Progenitor cell of endocrine pancreas (in vitro differentiated cells): ENCODE measurements at regions not wholly inside any gene's neighbourhood (a gene's known extent, or its start where the extent isn't known, plus 50 kb on each side); places are given as distances from the start of the nearest gene placed in this dataset.

Experiments used
- DNase-seq: peaks from one replicate; pipeline ENCODE4 v3.0.0; 2021; ENCODE audit warnings: low spot score; ENCODE audit not compliant: unreplicated experiment
- H3K27ac Mint-ChIP-seq: 2 replicates; pipeline ENCODE4 v1.8.0; 2021; ENCODE audit warnings: mild to moderate bottlenecking, moderate library complexity, mixed read lengths
- H3K27me3 Mint-ChIP-seq: 2 replicates; pipeline ENCODE4 v1.8.0; 2021; ENCODE audit warnings: mixed read lengths
- H3K36me3 Mint-ChIP-seq: 2 replicates; pipeline ENCODE4 v1.8.0; 2022; ENCODE audit warnings: mixed read lengths; ENCODE audit not compliant: insufficient read depth
- H3K4me1 Mint-ChIP-seq: 2 replicates; pipeline ENCODE4 v1.8.0; 2021; ENCODE audit warnings: low read depth, mixed read lengths
- H3K4me3 Mint-ChIP-seq: 2 replicates; pipeline ENCODE4 v1.8.0; 2021; ENCODE audit warnings: low read depth, mild to moderate bottlenecking, moderate library complexity, mixed read lengths
- H3K9me3 Mint-ChIP-seq: 2 replicates; pipeline ENCODE4 v1.8.0; 2021; ENCODE audit warnings: low read depth, mixed read lengths
- CTCF ChIP-seq: fragments of 200-600 bp; sonication (generic); IDR thresholded peaks from one replicate; pipeline ENCODE4 v1.5.0; 2021; ENCODE audit warnings: antibody characterized with exemption, mild to moderate bottlenecking; ENCODE audit not compliant: unreplicated experiment

- no peak for TF ChIP-seq CTCF
- no peak overlapping the region for H3K4me3 Mint-ChIP-seq
- H3K36me3 Mint-ChIP-seq = no peaks in the 10 kb centered on the region
- no peak for DNase-seq
- H3K4me1 Mint-ChIP-seq = no peaks in the 10 kb centered on the region
- no peaks in the 10 kb centered on the region for H3K27me3 Mint-ChIP-seq
- no peak overlapping the region for H3K27ac Mint-ChIP-seq
- H3K9me3 Mint-ChIP-seq = no peaks in the 10 kb centered on the region
Measured at GRCh38 chr4:125983168-125983567, 668.4 kb downstream of the FAT4 start.

DNA sequence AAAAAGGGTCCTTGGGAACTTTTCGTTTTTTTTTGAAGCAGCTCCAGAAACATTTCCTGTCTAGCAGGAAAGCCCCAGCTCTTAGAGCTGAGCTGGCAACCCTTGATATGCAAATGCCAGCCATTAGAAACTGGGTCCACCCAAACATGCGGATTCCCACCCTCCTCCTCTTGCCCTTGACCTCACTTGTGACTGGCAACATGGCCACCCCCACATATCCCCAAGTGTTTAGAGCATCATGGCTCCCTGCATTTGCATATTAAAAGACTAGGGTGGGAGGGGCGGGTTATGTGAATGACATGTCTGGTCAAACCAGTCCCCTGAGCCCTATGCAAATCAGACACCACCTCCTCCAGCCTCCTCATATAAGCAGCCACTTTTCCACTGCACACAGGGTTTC, 671.1 kb downstream of the FAT4 start:
- DNase-seq = no peak
- TF ChIP-seq CTCF = no peak
- H3K27me3 Mint-ChIP-seq = no peaks in the 10 kb centered on the region
- no peak overlapping the region for H3K27ac Mint-ChIP-seq
- no peak overlapping the region for H3K4me3 Mint-ChIP-seq
- H3K36me3 Mint-ChIP-seq = no peaks in the 10 kb centered on the region
- no peaks in the 10 kb centered on the region for H3K9me3 Mint-ChIP-seq
- H3K4me1 Mint-ChIP-seq = no peaks in the 10 kb centered on the region

- Mint-ChIP-seq H3K36me3 (no peaks in the 10 kb centered on the region), H3K27ac (no peak overlapping the region), H3K27me3 (no peaks in the 10 kb centered on the region), H3K4me1 (no peaks in the 10 kb centered on the region), H3K9me3 (no peaks in the 10 kb centered on the region), H3K4me3 (no peak overlapping the region)
- TF ChIP-seq CTCF = no peak
- DNase-seq = no peak
Measured at GRCh38 chr4:125986307-125986706, 671.6 kb downstream of the FAT4 start.

DNA sequence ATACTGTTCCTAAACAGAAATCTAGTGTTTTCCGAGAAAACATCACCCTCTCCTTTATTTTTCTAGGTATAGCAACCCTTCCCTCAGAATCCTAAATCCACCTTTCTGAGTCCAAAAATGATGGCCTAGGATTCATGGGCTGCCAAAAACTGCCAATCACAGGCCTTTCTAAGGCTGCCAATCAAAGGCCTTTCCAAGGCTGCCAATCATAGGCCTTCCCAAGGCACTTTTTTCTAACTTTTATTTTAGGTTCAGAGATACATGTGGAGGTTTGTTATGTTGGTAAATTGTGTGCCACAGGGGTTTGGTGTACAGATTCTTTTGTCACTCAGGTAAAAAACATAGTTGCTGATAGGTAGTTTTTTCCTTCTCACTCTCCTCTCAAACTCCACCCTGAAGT, 673.7 kb downstream of the FAT4 start:
- Mint-ChIP-seq H3K36me3 (no peaks in the 10 kb centered on the region), H3K4me3 (no peak overlapping the region), H3K9me3 (no peaks in the 10 kb centered on the region)

DNA sequence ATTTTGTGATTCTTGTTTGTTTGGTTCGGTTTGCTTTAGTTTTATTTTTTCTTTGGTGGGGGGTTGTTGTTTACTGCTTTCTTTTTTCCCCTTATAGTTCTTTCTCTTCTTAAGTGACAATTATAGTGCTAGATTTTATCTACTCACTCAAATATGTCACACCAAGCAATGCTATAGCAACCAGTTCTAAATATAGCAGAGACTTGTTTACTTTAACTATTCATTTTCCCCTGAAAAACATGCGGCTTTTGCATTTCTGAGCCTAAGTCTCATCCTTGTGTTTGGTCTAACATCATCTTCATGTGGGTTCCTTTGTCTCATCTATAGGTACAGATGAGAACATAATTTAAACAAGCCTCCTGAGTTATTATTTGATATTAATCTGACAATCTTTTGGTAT, 676.6 kb downstream of the FAT4 start:
- TF ChIP-seq CTCF = no peak
- no peak for DNase-seq
- Mint-ChIP-seq H3K27me3 (no peaks in the 10 kb centered on the region), H3K27ac (no peak overlapping the region), H3K36me3 (no peaks in the 10 kb centered on the region), H3K4me1 (no peaks in the 10 kb centered on the region), H3K9me3 (no peaks in the 10 kb centered on the region), H3K4me3 (no peak overlapping the region)

More for the DNA sequence above, 673.7 kb downstream of the FAT4 start:
- H3K27me3 Mint-ChIP-seq = no peaks in the 10 kb centered on the region
- H3K4me1 Mint-ChIP-seq = no peaks in the 10 kb centered on the region
- no peak overlapping the region for H3K27ac Mint-ChIP-seq
- no peak for DNase-seq
- TF ChIP-seq CTCF = no peak

DNA sequence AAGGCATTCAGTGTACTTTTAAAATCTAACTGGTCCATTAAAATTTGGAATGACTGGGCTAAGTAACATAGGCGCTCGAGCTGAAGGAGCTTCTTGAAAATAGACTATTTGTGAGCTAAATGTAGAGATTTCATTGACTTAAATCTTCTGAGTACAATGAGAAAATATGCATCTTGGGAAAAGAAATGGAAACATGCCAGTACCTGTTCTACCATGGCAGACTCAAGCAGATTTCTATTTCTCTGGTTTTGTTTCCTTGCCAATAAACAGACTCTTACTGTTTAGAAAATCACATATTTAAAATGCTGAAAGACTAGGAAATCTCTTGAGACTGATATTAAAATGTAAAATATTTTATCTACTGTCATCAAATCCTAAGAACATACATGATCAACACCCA, 678.1 kb downstream of the FAT4 start:
- H3K27me3 Mint-ChIP-seq = no peaks in the 10 kb centered on the region
- no peak overlapping the region for H3K4me3 Mint-ChIP-seq
- no peaks in the 10 kb centered on the region for H3K9me3 Mint-ChIP-seq
- H3K36me3 Mint-ChIP-seq = no peaks in the 10 kb centered on the region
- H3K4me1 Mint-ChIP-seq = no peaks in the 10 kb centered on the region
- TF ChIP-seq CTCF = no peak
- no peak for DNase-seq
- H3K27ac Mint-ChIP-seq = no peak overlapping the region
